Endothelial cell of umbilical vein (primary cell): ENCODE measurements at regions not wholly inside any gene's neighbourhood (a gene's known extent, or its start where the extent isn't known, plus 50 kb on each side); places are given as distances from the start of the nearest gene placed in this dataset.

Experiments used
- GATA2 ChIP-seq: IDR thresholded peaks from 2 replicates; pipeline ENCODE4 v1.7.0; 2011; ENCODE audit warnings: low read depth, mild to moderate bottlenecking, moderate library complexity, mixed read lengths, low read length; ENCODE audit not compliant: insufficient read length, insufficient read depth
- TF ChIP-seq, protein P1 (sequence below), 2 donors: IDR thresholded peaks; 1 replicate in 1 of 2; 2 replicates in 1 of 2; pipeline ENCODE4 v1.5.1; 2011; ENCODE audit warnings: low read length in 2 of 2, mild to moderate bottlenecking in 2 of 2, moderate library complexity in 2 of 2, control low read depth in 1 of 2, inconsistent platforms in 1 of 2, low read depth in 1 of 2; ENCODE audit not compliant: insufficient read depth in 1 of 2; ENCODE audit errors: extremely low read depth in 1 of 2

DNA sequence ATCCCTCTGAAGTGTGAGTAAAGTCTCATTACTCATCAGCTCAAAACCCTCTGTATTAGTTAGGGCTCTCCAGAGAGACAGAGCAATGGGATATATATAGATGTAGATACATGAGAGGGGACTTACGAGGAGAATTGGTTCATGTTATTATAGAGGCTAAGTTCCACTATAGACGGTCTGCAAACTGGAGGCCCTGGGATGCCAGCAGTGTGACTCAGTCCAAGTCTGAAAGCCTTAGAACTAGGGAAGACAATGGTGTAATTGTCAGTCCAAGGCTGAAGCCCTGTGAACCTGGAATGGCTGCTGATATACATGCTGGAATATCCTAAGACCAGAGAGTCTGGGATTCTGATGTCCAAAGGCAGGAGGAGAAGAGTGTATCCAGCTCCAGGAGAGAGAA is 57.3 kb upstream of the CEP83 start:
- TF ChIP-seq, protein P1, sequence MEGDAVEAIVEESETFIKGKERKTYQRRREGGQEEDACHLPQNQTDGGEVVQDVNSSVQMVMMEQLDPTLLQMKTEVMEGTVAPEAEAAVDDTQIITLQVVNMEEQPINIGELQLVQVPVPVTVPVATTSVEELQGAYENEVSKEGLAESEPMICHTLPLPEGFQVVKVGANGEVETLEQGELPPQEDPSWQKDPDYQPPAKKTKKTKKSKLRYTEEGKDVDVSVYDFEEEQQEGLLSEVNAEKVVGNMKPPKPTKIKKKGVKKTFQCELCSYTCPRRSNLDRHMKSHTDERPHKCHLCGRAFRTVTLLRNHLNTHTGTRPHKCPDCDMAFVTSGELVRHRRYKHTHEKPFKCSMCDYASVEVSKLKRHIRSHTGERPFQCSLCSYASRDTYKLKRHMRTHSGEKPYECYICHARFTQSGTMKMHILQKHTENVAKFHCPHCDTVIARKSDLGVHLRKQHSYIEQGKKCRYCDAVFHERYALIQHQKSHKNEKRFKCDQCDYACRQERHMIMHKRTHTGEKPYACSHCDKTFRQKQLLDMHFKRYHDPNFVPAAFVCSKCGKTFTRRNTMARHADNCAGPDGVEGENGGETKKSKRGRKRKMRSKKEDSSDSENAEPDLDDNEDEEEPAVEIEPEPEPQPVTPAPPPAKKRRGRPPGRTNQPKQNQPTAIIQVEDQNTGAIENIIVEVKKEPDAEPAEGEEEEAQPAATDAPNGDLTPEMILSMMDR (IDR thresholded peaks at IDR 0.05; ENCODE audit: extremely low read depth in 1 of 2, insufficient read depth in 1 of 2, low read depth in 1 of 2, low read length in 2 of 2), result no peak
- no peak for TF ChIP-seq GATA2
